ENCODE measurements at regions not wholly inside any gene's neighbourhood (a gene's known extent, or its start where the extent isn't known, plus 50 kb on each side); places are given as distances from the start of the nearest gene placed in this dataset.

- no peak for DNase-seq
- Histone ChIP-seq H3K9me3 (no peaks in the 10 kb centered on the region), H3K4me1 (ENCODE audit: insufficient read depth) (no peaks in the 10 kb centered on the region), H3K27ac (no peak overlapping the region), H3K4me3 (no peak overlapping the region), H3K27me3 (no peaks in the 10 kb centered on the region), H3K36me3 (no peaks in the 10 kb centered on the region)
- 82 to 83% (median 82%) methylated on average over 4 of the region's 4 CpGs for WGBS, 3 donors
- intact Hi-C loops (cut with DNase I), result no loop called here
- TF ChIP-seq, protein P1, sequence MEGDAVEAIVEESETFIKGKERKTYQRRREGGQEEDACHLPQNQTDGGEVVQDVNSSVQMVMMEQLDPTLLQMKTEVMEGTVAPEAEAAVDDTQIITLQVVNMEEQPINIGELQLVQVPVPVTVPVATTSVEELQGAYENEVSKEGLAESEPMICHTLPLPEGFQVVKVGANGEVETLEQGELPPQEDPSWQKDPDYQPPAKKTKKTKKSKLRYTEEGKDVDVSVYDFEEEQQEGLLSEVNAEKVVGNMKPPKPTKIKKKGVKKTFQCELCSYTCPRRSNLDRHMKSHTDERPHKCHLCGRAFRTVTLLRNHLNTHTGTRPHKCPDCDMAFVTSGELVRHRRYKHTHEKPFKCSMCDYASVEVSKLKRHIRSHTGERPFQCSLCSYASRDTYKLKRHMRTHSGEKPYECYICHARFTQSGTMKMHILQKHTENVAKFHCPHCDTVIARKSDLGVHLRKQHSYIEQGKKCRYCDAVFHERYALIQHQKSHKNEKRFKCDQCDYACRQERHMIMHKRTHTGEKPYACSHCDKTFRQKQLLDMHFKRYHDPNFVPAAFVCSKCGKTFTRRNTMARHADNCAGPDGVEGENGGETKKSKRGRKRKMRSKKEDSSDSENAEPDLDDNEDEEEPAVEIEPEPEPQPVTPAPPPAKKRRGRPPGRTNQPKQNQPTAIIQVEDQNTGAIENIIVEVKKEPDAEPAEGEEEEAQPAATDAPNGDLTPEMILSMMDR (IDR thresholded peaks at IDR 0.05), result no peak
- TF ChIP-seq POLR2A (IDR thresholded peaks at IDR 0.05) (no peak), EP300 (IDR thresholded peaks at IDR 0.05) (no peak)
These were observed 1248.9 kb upstream of the MIR17HG start for GRCh38 chr13:90098577-90098976.

DNA sequence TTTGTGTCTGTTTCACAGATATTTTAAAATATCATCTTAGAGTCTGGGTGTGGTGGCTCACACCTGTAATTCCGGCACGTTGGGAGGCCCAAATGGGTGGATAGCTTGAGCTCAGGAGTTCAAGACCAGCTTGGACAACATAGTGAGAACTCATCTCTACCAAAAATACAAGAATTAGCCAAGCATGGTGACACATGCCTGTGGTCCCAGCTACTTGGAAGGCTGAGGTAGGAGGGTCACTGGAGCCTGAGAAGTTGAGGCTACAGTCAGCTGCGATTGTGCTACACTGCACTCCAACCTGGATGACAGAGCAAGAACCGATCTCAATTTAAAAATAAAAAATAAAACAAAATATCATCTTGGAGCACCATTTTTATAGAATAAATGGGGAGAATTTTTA, 1247.6 kb upstream of the MIR17HG start:
- TF ChIP-seq EP300 (IDR thresholded peaks at IDR 0.05) (no peak), POLR2A (IDR thresholded peaks at IDR 0.05) (no peak)
- TF ChIP-seq, protein P1 (IDR thresholded peaks at IDR 0.05), result no peak
- DNase-seq, result no peak
- no peaks in the 10 kb centered on the region for H3K27me3 ChIP-seq
- H3K4me1 ChIP-seq (ENCODE audit: insufficient read depth), result no peaks in the 10 kb centered on the region
- H3K4me3 ChIP-seq, result no peak overlapping the region
- no peaks in the 10 kb centered on the region for H3K36me3 ChIP-seq
- H3K27ac ChIP-seq, result no peak overlapping the region
- no peaks in the 10 kb centered on the region for H3K9me3 ChIP-seq
- intact Hi-C loops (cut with DNase I), result no loop called here
- WGBS, 3 donors, result 89 to 94% (median 94%) methylated on average over 4 of the region's 4 CpGs

- TF ChIP-seq POLR2A (IDR thresholded peaks at IDR 0.05) (no peak), EP300 (IDR thresholded peaks at IDR 0.05) (no peak)
- TF ChIP-seq, protein P1 (IDR thresholded peaks at IDR 0.05), result no peak
- intact Hi-C loops (cut with DNase I), result no loop called here
- H3K9me3 ChIP-seq, result no peaks in the 10 kb centered on the region
- H3K27me3 ChIP-seq, result no peaks in the 10 kb centered on the region
- H3K27ac ChIP-seq, result no peak overlapping the region
- H3K4me1 ChIP-seq (ENCODE audit: insufficient read depth), result no peaks in the 10 kb centered on the region
- no peaks in the 10 kb centered on the region for H3K36me3 ChIP-seq
- no peak for DNase-seq
- no peak overlapping the region for H3K4me3 ChIP-seq
- WGBS, 3 donors, result 57 to 69% (median 67%) methylated on average over 4 of the region's 4 CpGs
These were observed 1244.2 kb upstream of the MIR17HG start for GRCh38 chr13:90103099-90103784.

GRCh38 chr13:90104764-90105163, 1242.7 kb upstream of the MIR17HG start:
- TF ChIP-seq, protein P1 (IDR thresholded peaks at IDR 0.05), result no peak
- TF ChIP-seq POLR2A (IDR thresholded peaks at IDR 0.05) (no peak), EP300 (IDR thresholded peaks at IDR 0.05) (no peak)
- Histone ChIP-seq H3K27ac (no peak overlapping the region), H3K4me1 (ENCODE audit: insufficient read depth) (no peaks in the 10 kb centered on the region), H3K27me3 (no peaks in the 10 kb centered on the region), H3K36me3 (no peaks in the 10 kb centered on the region), H3K9me3 (no peaks in the 10 kb centered on the region), H3K4me3 (no peak overlapping the region)
- WGBS, 3 donors, result 90 to 100% (median 100%) methylated on average over 2 of the region's 2 CpGs
- DNase-seq, result no peak
- intact Hi-C loops (cut with DNase I), result no loop called here

Measured in ovary (tissue), 7 donors.